K562 (cell line): ENCODE measurements at regions not wholly inside any gene's neighbourhood (a gene's known extent, or its start where the extent isn't known, plus 50 kb on each side); places are given as distances from the start of the nearest gene placed in this dataset.
"Not testable (repeated sequence)": the region's sequence is repeated elsewhere in the genome, so short reads cannot be mapped to it uniquely, and the experiment has no call there.

Experiments used
- ATAC-seq: fragments of 200-7000 bp; cut with Tn5 transposase; 3 replicates; pipeline ENCODE4 v1.9.1; 2020; ENCODE audit warnings: moderate library complexity
- BruUV-seq: library from RNA; stranded (reverse); fragments of 400-500 nt; replicated peaks from 2 replicates; lab custom pipeline; 2021; lab: Mats Ljungman, UMichigan
- CTCF ChIA-PET: fragments of 300-600 bp; formaldehyde crosslinking; extraction: SDS; loops from one replicate; lab custom pipeline; 2021; ENCODE audit warnings: low intra/inter-chr PET ratio; lab: Yijun Ruan, JAX
- POLR2A ChIA-PET: fragments of 300-600, 350-650 bp; sonication (Branson Sonifier 250); formaldehyde crosslinking; extraction: SDS; loops from one replicate; lab custom pipeline; 2021; ENCODE audit warnings: antibody characterized with exemption, inconsistent platforms; lab: Yijun Ruan, JAX
- DNase-seq, 4 experiments: peaks; one replicate each; pipeline versions ENCODE4 v3.0.0 to v3.0.0-alpha.2; 2011 to 2018; ENCODE audit warnings: low spot score in 3 of 4, mixed read lengths in 3 of 4; ENCODE audit errors: extremely low read depth in 1 of 4
- FAIRE-seq: peaks from 2 replicates; lab custom pipeline; 2011; peaks lifted over from hg19 to GRCh38; lab: Jason Lieb, UNC
- H2AFZ ChIP-seq: 2 replicates; pipeline ENCODE4 v1.6.0; 2011; ENCODE audit warnings: low read depth, low read length, control low read depth, inconsistent platforms
- H3K27ac ChIP-seq: fragments of 200-600 bp; 3 replicates; pipeline ENCODE4 v1.8.0; 2011; ENCODE audit warnings: low read depth, mild to moderate bottlenecking, control low read depth, inconsistent platforms, low read length, moderate library complexity, mixed read lengths; ENCODE audit errors: extremely low read depth
- H3K27me3 ChIP-seq, 2 experiments: fragments of 300-600 bp in 1 of 2; 2 replicates in 1 of 2; 3 replicates in 1 of 2; pipeline versions ENCODE4 v1.6.0 to v1.8.0; 2011; ENCODE audit warnings: inconsistent platforms in 2 of 2, low read length in 2 of 2, mild to moderate bottlenecking in 1 of 2, mixed read lengths in 1 of 2, moderate library complexity in 1 of 2; ENCODE audit not compliant: control insufficient read depth in 2 of 2, insufficient read depth in 2 of 2
- H3K36me3 ChIP-seq: fragments of 300-600 bp; 3 replicates; pipeline ENCODE4 v1.8.0; 2011; ENCODE audit warnings: mild to moderate bottlenecking, low read length, inconsistent platforms; ENCODE audit not compliant: control insufficient read depth, insufficient read depth
- H3K4me1 ChIP-seq, 2 experiments: fragments of 200-600 bp in 1 of 2; replicated peaks in 1 of 2; 2 replicates in 1 of 2; 3 replicates in 1 of 2; pipeline versions ENCODE4 v1.5.1 to v1.8.0; 2011; ENCODE audit warnings: inconsistent platforms in 2 of 2, low read length in 2 of 2, mild to moderate bottlenecking in 1 of 2, mixed read lengths in 1 of 2, moderate library complexity in 1 of 2; ENCODE audit not compliant: control insufficient read depth in 2 of 2, insufficient read depth in 2 of 2
- H3K4me2 ChIP-seq: 2 replicates; pipeline ENCODE4 v1.6.1; 2011; ENCODE audit warnings: low read length, control low read depth, inconsistent platforms, mixed read lengths; ENCODE audit not compliant: insufficient read depth
- H3K4me3 ChIP-seq: fragments of 200-600 bp; sonication (generic), shearing (Covaris generic); 2 replicates; pipeline ENCODE4 v1.5.1; 2016; ENCODE audit warnings: control low read depth, inconsistent platforms
- H3K79me2 ChIP-seq: fragments of 200-600 bp; 3 replicates; pipeline ENCODE4 v1.8.0; 2011; ENCODE audit warnings: low read length, inconsistent platforms; ENCODE audit not compliant: control insufficient read depth, insufficient read depth
- H3K9ac ChIP-seq, 2 experiments: 2 replicates each; pipeline versions ENCODE4 v1.6.0 to v1.6.1; 2011; ENCODE audit warnings: low read depth in 2 of 2, low read length in 2 of 2, control low read depth in 1 of 2, inconsistent platforms in 1 of 2, mild to moderate bottlenecking in 1 of 2, mixed read lengths in 1 of 2; ENCODE audit not compliant: insufficient read depth in 1 of 2
- H3K9me1 ChIP-seq: one replicate; pipeline ENCODE4 v1.6.0; 2011; ENCODE audit warnings: inconsistent platforms, mild to moderate bottlenecking, low read length, moderate library complexity; ENCODE audit not compliant: control insufficient read depth, insufficient read depth
- H3K9me3 ChIP-seq: replicated peaks from 2 replicates; pipeline ENCODE4 v1.5.1; 2011; ENCODE audit warnings: low read depth, low read length, inconsistent platforms; ENCODE audit not compliant: control insufficient read depth, insufficient read depth
- H4K20me1 ChIP-seq: replicated peaks from 2 replicates; pipeline ENCODE4 v1.6.1; 2011; ENCODE audit warnings: low read length, inconsistent platforms, mixed read lengths; ENCODE audit not compliant: control insufficient read depth, insufficient read depth
- MEF2D ChIP-seq: conservative IDR thresholded peaks from 2 replicates; pipeline ENCODE4 v1.6.1; 2016; ENCODE audit warnings: low read depth, missing genetic modification characterization, missing compliant biosample characterization
- NEUROD1 ChIP-seq: fragments of 150-350 bp; IDR thresholded peaks from 2 replicates; pipeline ENCODE4 v1.6.1; 2014; ENCODE audit warnings: borderline replicate concordance, low read length, low read depth; ENCODE audit not compliant: partially characterized antibody
- PHF20 ChIP-seq: fragments of 450-650 bp; IDR thresholded peaks from 2 replicates; pipeline ENCODE4 v1.6.1; 2018; ENCODE audit not compliant: partially characterized antibody
- ZNF3 ChIP-seq: fragments of 250-450 bp; sonication (Bioruptor Pico); IDR thresholded peaks from 2 replicates; pipeline ENCODE4 v1.5.0; 2021; ENCODE audit warnings: mild to moderate bottlenecking, moderate library complexity
- WGBS: fragments of 100-300 bp; shearing (Covaris generic); methylation state at CpG from one replicate; pipeline ENCODE4 v1.1.6; 2016; ENCODE audit warnings: low coverage, mixed read lengths; ENCODE audit not compliant: insufficient coverage; ENCODE audit errors: missing lambda C conversion rate; 5-methylcytosine and 5-hydroxymethylcytosine counted together
- in situ Hi-C: fragments of 300-500 bp; cut with MboI; formaldehyde crosslinking; loops from 4 replicates; pipeline ENCODE4 v1.15.0; 2018; ENCODE audit warnings: inconsistent platforms, mixed read lengths
- intact Hi-C: fragments of 100-400 bp; cut with micrococcal nuclease; formaldehyde crosslinking; loops from 2 replicates; pipeline ENCODE4 v1.14.2; 2022
- TF ChIP-seq, protein P1 (sequence below): fragments of 450-650 bp; IDR thresholded peaks from 2 replicates; pipeline ENCODE4 v1.6.1; 2016; ENCODE audit warnings: mild to moderate bottlenecking, moderate library complexity
- TF ChIP-seq, protein P2 (sequence below): fragments of 250-450 bp; sonication (Bioruptor Pico); IDR thresholded peaks from 2 replicates; pipeline ENCODE4 v1.6.1; 2021; ENCODE audit warnings: mild to moderate bottlenecking
- TF ChIP-seq, protein P3 (sequence below): fragments of 450-650 bp; formaldehyde crosslinking; IDR thresholded peaks from 2 replicates; pipeline ENCODE4 v1.4.0; 2022; ENCODE audit warnings: missing genetic modification characterization

DNA sequence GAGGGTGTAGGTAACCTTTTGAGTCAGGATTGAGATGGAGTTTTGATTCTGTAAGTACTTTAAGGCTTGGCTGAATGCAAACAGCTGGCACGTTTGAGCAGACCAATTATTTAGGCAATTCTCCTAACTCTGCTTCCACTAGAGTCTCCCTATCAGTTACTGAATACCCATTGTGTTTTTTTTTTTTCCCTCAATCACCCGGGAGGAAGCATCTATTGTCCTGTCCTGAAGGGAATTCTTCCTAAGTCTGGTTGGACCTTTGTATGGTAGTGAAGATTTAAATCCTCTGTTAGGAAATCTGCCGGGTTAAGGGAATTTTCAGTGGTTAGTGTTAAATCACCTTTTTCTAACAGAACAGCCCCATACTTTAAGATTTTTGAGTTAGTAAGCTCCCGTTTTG lies 571.2 kb upstream of the USP24 start (continued):
- TF ChIP-seq, protein P1, sequence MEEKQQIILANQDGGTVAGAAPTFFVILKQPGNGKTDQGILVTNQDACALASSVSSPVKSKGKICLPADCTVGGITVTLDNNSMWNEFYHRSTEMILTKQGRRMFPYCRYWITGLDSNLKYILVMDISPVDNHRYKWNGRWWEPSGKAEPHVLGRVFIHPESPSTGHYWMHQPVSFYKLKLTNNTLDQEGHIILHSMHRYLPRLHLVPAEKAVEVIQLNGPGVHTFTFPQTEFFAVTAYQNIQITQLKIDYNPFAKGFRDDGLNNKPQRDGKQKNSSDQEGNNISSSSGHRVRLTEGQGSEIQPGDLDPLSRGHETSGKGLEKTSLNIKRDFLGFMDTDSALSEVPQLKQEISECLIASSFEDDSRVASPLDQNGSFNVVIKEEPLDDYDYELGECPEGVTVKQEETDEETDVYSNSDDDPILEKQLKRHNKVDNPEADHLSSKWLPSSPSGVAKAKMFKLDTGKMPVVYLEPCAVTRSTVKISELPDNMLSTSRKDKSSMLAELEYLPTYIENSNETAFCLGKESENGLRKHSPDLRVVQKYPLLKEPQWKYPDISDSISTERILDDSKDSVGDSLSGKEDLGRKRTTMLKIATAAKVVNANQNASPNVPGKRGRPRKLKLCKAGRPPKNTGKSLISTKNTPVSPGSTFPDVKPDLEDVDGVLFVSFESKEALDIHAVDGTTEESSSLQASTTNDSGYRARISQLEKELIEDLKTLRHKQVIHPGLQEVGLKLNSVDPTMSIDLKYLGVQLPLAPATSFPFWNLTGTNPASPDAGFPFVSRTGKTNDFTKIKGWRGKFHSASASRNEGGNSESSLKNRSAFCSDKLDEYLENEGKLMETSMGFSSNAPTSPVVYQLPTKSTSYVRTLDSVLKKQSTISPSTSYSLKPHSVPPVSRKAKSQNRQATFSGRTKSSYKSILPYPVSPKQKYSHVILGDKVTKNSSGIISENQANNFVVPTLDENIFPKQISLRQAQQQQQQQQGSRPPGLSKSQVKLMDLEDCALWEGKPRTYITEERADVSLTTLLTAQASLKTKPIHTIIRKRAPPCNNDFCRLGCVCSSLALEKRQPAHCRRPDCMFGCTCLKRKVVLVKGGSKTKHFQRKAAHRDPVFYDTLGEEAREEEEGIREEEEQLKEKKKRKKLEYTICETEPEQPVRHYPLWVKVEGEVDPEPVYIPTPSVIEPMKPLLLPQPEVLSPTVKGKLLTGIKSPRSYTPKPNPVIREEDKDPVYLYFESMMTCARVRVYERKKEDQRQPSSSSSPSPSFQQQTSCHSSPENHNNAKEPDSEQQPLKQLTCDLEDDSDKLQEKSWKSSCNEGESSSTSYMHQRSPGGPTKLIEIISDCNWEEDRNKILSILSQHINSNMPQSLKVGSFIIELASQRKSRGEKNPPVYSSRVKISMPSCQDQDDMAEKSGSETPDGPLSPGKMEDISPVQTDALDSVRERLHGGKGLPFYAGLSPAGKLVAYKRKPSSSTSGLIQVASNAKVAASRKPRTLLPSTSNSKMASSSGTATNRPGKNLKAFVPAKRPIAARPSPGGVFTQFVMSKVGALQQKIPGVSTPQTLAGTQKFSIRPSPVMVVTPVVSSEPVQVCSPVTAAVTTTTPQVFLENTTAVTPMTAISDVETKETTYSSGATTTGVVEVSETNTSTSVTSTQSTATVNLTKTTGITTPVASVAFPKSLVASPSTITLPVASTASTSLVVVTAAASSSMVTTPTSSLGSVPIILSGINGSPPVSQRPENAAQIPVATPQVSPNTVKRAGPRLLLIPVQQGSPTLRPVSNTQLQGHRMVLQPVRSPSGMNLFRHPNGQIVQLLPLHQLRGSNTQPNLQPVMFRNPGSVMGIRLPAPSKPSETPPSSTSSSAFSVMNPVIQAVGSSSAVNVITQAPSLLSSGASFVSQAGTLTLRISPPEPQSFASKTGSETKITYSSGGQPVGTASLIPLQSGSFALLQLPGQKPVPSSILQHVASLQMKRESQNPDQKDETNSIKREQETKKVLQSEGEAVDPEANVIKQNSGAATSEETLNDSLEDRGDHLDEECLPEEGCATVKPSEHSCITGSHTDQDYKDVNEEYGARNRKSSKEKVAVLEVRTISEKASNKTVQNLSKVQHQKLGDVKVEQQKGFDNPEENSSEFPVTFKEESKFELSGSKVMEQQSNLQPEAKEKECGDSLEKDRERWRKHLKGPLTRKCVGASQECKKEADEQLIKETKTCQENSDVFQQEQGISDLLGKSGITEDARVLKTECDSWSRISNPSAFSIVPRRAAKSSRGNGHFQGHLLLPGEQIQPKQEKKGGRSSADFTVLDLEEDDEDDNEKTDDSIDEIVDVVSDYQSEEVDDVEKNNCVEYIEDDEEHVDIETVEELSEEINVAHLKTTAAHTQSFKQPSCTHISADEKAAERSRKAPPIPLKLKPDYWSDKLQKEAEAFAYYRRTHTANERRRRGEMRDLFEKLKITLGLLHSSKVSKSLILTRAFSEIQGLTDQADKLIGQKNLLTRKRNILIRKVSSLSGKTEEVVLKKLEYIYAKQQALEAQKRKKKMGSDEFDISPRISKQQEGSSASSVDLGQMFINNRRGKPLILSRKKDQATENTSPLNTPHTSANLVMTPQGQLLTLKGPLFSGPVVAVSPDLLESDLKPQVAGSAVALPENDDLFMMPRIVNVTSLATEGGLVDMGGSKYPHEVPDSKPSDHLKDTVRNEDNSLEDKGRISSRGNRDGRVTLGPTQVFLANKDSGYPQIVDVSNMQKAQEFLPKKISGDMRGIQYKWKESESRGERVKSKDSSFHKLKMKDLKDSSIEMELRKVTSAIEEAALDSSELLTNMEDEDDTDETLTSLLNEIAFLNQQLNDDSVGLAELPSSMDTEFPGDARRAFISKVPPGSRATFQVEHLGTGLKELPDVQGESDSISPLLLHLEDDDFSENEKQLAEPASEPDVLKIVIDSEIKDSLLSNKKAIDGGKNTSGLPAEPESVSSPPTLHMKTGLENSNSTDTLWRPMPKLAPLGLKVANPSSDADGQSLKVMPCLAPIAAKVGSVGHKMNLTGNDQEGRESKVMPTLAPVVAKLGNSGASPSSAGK = no peak
- no peak for TF ChIP-seq NEUROD1
- TF ChIP-seq, protein P2, sequence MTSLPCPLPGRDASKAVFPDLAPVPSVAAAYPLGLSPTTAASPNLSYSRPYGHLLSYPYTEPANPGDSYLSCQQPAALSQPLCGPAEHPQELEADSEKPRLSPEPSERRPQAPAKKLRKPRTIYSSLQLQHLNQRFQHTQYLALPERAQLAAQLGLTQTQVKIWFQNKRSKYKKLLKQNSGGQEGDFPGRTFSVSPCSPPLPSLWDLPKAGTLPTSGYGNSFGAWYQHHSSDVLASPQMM (CRISPR knock-in tag) = no peak
- no peak for TF ChIP-seq MEF2D (tag)
- TF ChIP-seq, protein P3, sequence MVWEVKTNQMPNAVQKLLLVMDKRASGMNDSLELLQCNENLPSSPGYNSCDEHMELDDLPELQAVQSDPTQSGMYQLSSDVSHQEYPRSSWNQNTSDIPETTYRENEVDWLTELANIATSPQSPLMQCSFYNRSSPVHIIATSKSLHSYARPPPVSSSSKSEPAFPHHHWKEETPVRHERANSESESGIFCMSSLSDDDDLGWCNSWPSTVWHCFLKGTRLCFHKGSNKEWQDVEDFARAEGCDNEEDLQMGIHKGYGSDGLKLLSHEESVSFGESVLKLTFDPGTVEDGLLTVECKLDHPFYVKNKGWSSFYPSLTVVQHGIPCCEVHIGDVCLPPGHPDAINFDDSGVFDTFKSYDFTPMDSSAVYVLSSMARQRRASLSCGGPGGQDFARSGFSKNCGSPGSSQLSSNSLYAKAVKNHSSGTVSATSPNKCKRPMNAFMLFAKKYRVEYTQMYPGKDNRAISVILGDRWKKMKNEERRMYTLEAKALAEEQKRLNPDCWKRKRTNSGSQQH = no peak
- no peak for TF ChIP-seq ZNF3
- no peak for TF ChIP-seq PHF20

DNA sequence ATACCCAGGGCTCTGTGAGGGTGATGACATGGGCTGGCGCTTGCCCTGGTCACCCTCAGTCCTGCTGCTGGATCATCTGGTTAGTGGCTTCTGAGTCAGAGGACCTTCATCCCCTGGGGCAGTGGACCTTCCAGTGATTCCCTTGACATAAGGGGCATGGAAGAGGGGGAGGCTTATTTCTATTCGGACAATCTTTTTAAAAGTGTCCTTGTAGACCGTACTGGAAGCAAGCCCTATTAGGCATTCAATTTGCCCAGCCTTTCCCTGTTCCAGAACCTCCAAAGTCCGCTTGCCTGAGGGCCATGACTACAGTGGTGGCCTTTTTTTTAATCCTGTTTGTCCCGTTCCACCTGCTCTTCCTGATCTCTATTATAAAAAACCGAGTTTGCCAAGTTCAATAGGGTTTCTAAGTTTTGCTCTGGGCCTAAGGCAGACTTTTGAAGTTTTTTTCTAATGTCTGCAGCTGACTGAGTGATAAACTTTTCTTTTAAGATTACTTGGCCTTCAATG lies 569.8 kb upstream of the USP24 start:
- POLR2A ChIA-PET, FAIRE-seq, H4K20me1 ChIP-seq, H3K79me2 ChIP-seq, H3K4me3 ChIP-seq, in situ Hi-C loops, ATAC-seq, H3K4me1 ChIP-seq, H3K27ac ChIP-seq, H3K9ac ChIP-seq, H3K4me2 ChIP-seq, DNase-seq, H3K36me3 ChIP-seq, BruUV-seq, H3K27me3 ChIP-seq, H3K9me3 ChIP-seq, CTCF ChIA-PET, H3K9me1 ChIP-seq, H2AFZ ChIP-seq, intact Hi-C loops: not testable (repeated sequence)
- WGBS = 4% methylated on average over 6 of the region's 6 CpGs
